ENCODE measurements at regions not wholly inside any gene's neighbourhood (a gene's known extent, or its start where the extent isn't known, plus 50 kb on each side); places are given as distances from the start of the nearest gene placed in this dataset.

GRCh38 chr5:121719255-121719654 is 132.4 kb upstream of the FTMT start:
- TF ChIP-seq GATA3 (IDR thresholded peaks at IDR 0.05; ENCODE audit: low read depth, low read length) (no peak), GATA2 (IDR thresholded peaks at IDR 0.05; ENCODE audit: low read depth, low read length) (no peak)

Data from SH-SY5Y (cell line).